ENCODE measurements at regions not wholly inside any gene's neighbourhood (a gene's known extent, or its start where the extent isn't known, plus 50 kb on each side); places are given as distances from the start of the nearest gene placed in this dataset.
A peak's percentile ranks its signal among the peaks of the same experiment; 100 is the strongest.
"Not testable (repeated sequence)": the region's sequence is repeated elsewhere in the genome, so short reads cannot be mapped to it uniquely, and the experiment has no call there.

- peak; percentile 13 for DNase-seq
Measured at GRCh38 chr4:98828801-98829200, 100.1 kb downstream of the EIF4E start.

GRCh38 chr4:98827661-98828060 is 101.3 kb downstream of the EIF4E start:
- no peak for DNase-seq

- DNase-seq: no peak
Measured at GRCh38 chr4:98822144-98822543, 106.8 kb downstream of the EIF4E start.

GRCh38 chr4:98818116-98818515 is 110.8 kb downstream of the EIF4E start:
- not testable (repeated sequence) for DNase-seq

- no peak for DNase-seq
Measured at GRCh38 chr4:98816816-98817215, 112.1 kb downstream of the EIF4E start.

GRCh38 chr4:98816386-98816785 is 112.5 kb downstream of the EIF4E start:
- no peak for DNase-seq

GRCh38 chr4:98804403-98804802 is 124.5 kb downstream of the EIF4E start:
- DNase-seq: no peak

- peak; percentile 1 for DNase-seq
Measured at GRCh38 chr4:98803251-98803650, 125.7 kb downstream of the EIF4E start.

GRCh38 chr4:98802770-98803198 is 126.1 kb downstream of the EIF4E start:
- DNase-seq: peak; percentile 37

- DNase-seq: no peak
Measured at GRCh38 chr4:98801259-98801725, 127.6 kb downstream of the EIF4E start.

- DNase-seq: no peak
Measured at GRCh38 chr4:98796991-98797390, 131.9 kb downstream of the EIF4E start.

GRCh38 chr4:98794565-98795205 is 134.2 kb downstream of the EIF4E start:
- no peak for DNase-seq

- DNase-seq: no peak
Measured at GRCh38 chr4:98793658-98794057, 135.2 kb upstream of the TSPAN5 start.

- no peak for DNase-seq
Measured at GRCh38 chr4:98786866-98787265, 128.5 kb upstream of the TSPAN5 start.

- no peak for DNase-seq
Measured at GRCh38 chr4:98784947-98785706, 126.7 kb upstream of the TSPAN5 start.

- no peak for DNase-seq
Measured at GRCh38 chr4:98781641-98782357, 123.4 kb upstream of the TSPAN5 start.

GRCh38 chr4:98780926-98781325 is 122.5 kb upstream of the TSPAN5 start:
- no peak for DNase-seq

GRCh38 chr4:98779088-98779487 is 120.7 kb upstream of the TSPAN5 start:
- peak; percentile 39 for DNase-seq

GRCh38 chr4:98778206-98778605 is 119.8 kb upstream of the TSPAN5 start:
- peak; percentile 4 for DNase-seq

- no peak for DNase-seq
Measured at GRCh38 chr4:98775672-98776071, 117.3 kb upstream of the TSPAN5 start.

- no peak for DNase-seq
Measured at GRCh38 chr4:98773638-98774037, 115.2 kb upstream of the TSPAN5 start.

- no peak for DNase-seq
Measured at GRCh38 chr4:98771959-98772632, 113.7 kb upstream of the TSPAN5 start.

GRCh38 chr4:98765771-98766170 is 107.4 kb upstream of the TSPAN5 start:
- DNase-seq: no peak
